NB4 (cell line): ENCODE measurements at regions not wholly inside any gene's neighbourhood (a gene's known extent, or its start where the extent isn't known, plus 50 kb on each side); places are given as distances from the start of the nearest gene placed in this dataset.

Experiments
- DNase-seq: peaks from one replicate; pipeline ENCODE4 v3.0.0; 2010; ENCODE audit warnings: low read depth
- H3K4me3 ChIP-seq: one replicate; pipeline ENCODE4 v1.5.1; 2011; ENCODE audit warnings: mild to moderate bottlenecking, low read depth, low read length, moderate library complexity
- MYC ChIP-seq: IDR thresholded peaks from 2 replicates; pipeline ENCODE4 v1.6.1; 2011; ENCODE audit warnings: low read depth, low read length
- POLR2A ChIP-seq: IDR thresholded peaks from 2 replicates; pipeline ENCODE4 v1.6.1; 2011; ENCODE audit warnings: mild to moderate bottlenecking; ENCODE audit not compliant: insufficient read length; ENCODE audit errors: extremely low read depth
- TF ChIP-seq, protein P1 (sequence below): IDR thresholded peaks from 2 replicates; pipeline ENCODE4 v1.6.1; 2011; ENCODE audit warnings: low read depth, low read length
- TF ChIP-seq, protein P2 (sequence below): IDR thresholded peaks from one replicate; pipeline ENCODE4 v1.5.1; 2012; ENCODE audit warnings: low read depth, low read length

DNA sequence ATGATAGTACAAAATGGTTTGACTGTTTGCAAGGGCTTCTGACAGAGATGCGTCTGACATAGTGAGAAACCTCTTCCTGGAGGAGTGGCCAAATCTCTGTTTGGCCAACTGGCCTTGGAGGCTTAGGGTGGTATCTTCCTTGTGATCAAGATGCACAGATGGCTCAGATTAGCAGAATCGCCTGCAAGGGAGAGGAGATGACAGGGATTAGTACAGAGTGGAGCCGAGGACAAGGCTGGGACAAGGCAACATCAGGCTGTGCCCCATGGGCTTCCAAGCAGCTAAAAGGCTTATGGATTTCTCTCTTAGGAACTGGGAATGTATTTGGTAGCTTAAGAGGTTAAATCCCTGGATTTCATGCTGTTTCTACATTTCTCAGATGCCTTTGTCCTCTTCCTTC is 379.1 kb downstream of the SIPA1L2 start:
- TF ChIP-seq, protein P1, sequence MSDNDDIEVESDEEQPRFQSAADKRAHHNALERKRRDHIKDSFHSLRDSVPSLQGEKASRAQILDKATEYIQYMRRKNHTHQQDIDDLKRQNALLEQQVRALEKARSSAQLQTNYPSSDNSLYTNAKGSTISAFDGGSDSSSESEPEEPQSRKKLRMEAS, result no peak
- TF ChIP-seq, protein P2, sequence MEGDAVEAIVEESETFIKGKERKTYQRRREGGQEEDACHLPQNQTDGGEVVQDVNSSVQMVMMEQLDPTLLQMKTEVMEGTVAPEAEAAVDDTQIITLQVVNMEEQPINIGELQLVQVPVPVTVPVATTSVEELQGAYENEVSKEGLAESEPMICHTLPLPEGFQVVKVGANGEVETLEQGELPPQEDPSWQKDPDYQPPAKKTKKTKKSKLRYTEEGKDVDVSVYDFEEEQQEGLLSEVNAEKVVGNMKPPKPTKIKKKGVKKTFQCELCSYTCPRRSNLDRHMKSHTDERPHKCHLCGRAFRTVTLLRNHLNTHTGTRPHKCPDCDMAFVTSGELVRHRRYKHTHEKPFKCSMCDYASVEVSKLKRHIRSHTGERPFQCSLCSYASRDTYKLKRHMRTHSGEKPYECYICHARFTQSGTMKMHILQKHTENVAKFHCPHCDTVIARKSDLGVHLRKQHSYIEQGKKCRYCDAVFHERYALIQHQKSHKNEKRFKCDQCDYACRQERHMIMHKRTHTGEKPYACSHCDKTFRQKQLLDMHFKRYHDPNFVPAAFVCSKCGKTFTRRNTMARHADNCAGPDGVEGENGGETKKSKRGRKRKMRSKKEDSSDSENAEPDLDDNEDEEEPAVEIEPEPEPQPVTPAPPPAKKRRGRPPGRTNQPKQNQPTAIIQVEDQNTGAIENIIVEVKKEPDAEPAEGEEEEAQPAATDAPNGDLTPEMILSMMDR, result no peak
- TF ChIP-seq MYC (no peak), POLR2A (no peak)
- DNase-seq, result no peak

DNA sequence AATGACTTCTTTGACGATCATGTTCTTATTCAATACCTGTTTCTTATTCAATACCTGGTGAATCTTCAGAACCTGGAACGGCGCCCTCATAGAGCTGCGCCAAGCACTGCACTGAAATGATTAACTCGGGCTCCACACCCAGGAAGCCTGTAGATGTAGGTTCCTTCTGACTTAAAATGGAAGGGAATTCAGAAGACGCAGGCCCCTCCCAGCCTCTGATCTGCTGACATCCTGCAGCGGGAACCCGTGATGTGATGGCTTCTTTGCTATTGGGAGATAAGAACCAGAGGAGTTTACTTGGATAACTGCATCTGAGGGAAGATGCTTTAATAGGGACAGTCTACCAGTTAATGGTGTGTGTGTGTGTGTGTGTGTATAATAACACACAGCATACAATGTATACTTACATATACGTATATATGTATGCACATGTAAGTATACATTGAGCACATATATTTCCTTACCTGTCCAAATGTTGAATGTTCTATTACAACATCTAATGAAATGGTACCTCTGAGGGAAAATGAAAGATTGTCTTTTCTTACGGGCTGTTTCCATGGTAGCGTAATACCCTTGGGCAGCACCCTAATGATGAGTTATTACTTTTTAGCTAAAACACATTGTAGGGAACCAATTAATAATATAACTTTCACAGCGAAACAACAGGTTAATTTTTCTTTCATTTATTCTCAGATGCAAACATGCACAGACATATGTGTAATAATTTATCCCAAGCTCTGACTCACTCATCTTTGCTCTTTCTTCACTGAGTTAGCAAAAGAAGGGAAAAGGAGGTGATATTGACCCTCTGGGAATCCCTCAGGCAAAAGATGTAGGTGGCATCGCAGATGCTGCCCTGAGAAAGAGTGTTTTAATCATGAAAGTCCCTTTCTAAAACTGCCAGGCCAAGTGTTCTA is 379.8 kb downstream of the SIPA1L2 start:
- DNase-seq, result no peak
- no peak overlapping the region for H3K4me3 ChIP-seq
- TF ChIP-seq MYC (no peak), POLR2A (no peak)
- TF ChIP-seq, protein P1, result no peak
- TF ChIP-seq, protein P2, result no peak

More for the DNA sequence above, 379.1 kb downstream of the SIPA1L2 start:
- H3K4me3 ChIP-seq, result no peak overlapping the region

DNA sequence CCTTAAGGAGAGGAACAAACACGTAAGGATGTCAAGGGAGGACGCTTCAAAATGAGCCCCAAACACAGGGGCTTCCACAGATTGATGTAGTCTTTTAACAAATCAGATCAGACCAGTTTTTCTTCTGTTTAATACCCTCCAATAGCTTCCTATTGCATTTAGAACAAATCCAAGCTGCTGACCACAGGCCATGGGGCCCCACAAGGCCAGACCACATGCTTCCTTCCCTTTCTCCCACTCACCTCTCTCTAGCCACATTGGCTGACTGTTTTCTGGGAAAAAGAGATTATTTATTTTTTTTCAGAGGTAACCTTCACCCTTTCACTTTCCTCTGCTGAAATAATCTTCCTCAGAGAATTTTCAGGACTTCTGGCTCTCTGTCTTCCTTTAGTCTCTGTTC is 380.6 kb downstream of the SIPA1L2 start:
- no peak for TF ChIP-seq MYC
- TF ChIP-seq POLR2A, result no peak
- TF ChIP-seq, protein P2, result no peak
- TF ChIP-seq, protein P1, result no peak
- DNase-seq, result peak; percentile 12

DNA sequence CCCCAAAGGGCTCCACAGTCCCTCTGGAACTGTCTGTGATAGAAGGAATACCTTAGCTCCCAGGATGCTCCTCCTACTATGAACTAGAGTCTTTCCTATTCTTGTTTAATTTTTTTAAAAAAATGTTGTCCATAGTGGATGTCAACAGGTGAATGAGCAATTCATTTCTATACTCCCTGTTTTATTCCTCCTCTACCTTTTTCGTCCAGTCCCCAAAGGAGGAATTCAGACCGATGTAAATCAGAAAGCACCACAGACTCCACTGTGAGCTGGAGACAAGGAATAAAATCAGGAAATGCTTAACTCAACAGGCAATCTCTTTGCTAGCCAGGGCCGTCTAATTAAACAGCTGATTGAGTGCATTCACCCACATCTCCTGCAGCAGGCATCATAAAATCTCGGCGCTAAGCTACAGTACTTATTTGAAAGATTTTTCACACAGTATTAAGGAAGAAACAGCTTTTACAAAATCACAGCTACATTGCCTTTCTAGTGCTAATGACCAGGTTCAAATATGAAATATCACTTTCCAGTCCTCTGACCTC is 381.6 kb downstream of the SIPA1L2 start:
- H3K4me3 ChIP-seq, result no peak overlapping the region
- DNase-seq, result no peak

More for the DNA sequence above, 380.6 kb downstream of the SIPA1L2 start:
- no peak overlapping the region for H3K4me3 ChIP-seq

DNA sequence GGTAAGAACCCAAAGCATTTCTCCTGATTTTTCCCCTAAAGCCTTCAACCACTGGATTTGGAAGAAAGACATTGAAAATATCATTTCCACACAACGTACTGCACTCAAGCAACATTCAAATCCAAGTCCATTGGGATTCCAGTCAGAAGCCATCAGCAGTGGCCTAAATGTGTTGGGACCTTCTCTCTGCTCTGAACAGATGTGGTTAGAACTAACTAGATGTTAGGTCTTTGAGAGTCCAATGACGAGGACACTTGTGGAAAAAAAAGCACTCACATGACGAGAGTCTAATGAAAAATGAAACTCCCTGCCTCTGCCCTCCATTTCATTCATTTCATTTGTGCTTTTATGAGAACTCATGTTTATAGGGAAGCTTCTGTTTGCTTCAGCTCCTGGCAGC is 382.3 kb downstream of the SIPA1L2 start:
- DNase-seq, result no peak
- H3K4me3 ChIP-seq, result no peak overlapping the region
- no peak for TF ChIP-seq MYC
- TF ChIP-seq, protein P2, result no peak
- TF ChIP-seq, protein P1, result no peak
- no peak for TF ChIP-seq POLR2A

More for the DNA sequence above, 381.6 kb downstream of the SIPA1L2 start:
- TF ChIP-seq, protein P1, result no peak
- TF ChIP-seq MYC (no peak), POLR2A (no peak)
- TF ChIP-seq, protein P2, result no peak
